NCI-H2029 (cell line): ENCODE measurements at regions not wholly inside any gene's neighbourhood (a gene's known extent, or its start where the extent isn't known, plus 50 kb on each side); places are given as distances from the start of the nearest gene placed in this dataset.
A peak's percentile ranks its signal among the peaks of the same experiment; 100 is the strongest.
"Not testable (repeated sequence)": the region's sequence is repeated elsewhere in the genome, so short reads cannot be mapped to it uniquely, and the experiment has no call there.

Source experiments
- DNase-seq: peaks from one replicate; lab custom pipeline; 2025; lab: John Stamatoyannopoulos, UW

DNA sequence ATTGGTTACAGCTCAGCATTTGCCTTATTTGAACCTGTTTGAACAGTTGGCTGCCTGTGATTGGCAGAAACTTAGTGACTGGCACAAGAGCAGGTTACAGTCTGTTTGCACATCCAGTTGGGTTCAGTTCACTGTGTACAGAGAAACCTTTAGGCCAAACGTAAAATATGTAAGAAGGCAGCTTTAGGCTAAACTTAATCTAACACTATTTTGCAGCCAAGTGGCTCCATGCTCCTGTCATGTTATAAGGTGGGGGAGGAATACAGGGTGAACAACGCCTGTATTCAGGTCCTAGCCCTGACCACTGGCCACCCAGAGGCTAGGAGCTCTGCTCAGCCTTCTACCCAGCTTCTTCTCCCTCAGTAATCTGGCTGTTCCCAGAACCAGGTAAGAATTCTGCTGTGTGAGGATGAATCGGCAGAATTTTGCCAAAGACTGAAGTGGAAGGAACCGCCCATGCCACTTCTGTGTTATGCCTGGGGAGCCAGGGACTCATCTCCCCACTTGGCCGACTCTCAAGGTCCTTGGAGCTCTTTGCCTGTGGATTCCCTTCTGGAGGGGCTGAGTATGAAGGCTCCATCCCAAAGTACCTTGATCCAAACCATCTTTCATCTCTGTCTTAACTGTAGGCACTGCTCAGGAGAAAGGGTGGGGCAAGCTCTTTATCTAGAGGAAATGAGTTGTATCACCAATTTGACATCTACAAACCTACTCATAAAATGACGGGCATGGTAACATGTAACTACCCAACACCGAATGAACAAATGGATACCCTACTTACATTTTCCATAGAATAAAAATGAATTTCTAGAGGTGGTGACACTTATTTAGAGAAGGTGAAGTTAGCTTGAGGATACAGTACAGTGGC lies 164.4 kb upstream of the NAMPT start:
- DNase-seq, result no peak

DNA sequence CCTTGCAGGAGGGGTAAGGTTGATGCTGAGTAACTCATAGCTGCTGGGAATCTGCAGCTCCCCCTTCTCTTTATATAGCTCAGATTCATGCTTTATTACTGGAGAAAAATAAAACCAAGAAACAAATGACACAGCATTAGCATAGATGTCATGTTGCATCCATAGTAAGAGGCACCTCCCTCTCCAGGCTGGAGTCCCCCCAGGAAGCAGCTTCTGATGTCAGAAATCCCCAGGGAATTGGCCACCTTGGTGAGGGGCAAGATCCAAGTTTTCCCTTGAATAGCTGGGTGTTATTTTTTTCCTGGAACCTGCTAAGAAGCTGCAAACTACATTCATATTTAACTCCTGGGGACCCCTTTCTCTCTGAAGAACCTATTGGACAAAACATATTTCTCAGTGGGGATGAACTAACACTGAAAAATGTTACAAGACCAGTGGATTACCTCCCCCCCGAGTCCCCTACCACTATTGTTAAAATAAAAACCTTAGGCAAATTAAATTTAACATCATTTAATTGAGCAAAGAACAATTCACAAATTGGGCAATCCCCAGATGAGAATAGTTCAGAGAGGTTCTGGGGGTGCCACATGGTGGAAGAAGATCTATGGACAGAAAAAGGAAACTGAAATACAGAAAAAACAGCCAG lies 163.7 kb upstream of the NAMPT start:
- DNase-seq, result no peak

DNA sequence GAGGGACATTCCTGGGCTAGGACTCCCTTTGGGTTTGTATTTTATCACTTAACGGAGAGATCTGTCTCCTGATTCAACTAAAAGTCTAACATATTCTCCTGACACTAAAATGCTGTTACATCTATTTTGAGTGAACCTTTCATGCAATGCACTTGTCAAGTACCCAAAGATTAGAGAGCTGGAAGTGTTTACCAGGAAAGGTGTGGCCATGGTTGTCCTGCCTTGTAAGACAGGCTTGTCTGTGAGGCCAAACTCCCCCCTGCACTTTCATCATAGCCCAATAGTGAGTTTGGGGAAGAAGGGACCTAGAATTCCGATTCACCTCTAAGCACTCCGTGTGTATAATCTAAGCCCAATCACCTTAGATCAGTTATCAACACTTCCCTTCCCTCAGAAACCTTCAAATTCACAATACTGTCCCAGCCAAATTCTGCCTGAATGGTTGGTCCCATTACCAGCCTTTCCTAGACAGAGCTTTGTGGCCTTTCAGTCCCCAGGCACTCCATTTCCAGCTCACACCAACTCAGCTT lies 162.6 kb upstream of the NAMPT start:
- no peak for DNase-seq

DNA sequence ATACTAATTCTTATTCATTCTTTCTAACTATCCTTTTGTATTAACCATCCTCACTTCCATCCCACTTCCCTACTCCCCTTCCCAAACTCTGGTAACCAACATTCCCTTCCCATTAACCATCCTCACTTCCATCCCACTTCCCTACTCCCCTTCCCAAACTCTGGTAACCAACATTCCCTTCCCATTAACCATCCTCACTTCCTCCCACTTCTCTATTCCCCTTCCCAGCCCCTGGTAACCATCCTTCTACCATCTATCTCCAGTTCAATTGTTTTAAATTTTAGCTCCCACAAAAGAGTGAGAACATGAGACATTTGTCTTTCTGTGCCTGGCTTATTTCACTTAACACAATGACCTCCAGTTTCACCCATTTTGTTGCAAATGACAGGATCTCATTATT lies 160.6 kb upstream of the NAMPT start:
- DNase-seq, result not testable (repeated sequence)

DNA sequence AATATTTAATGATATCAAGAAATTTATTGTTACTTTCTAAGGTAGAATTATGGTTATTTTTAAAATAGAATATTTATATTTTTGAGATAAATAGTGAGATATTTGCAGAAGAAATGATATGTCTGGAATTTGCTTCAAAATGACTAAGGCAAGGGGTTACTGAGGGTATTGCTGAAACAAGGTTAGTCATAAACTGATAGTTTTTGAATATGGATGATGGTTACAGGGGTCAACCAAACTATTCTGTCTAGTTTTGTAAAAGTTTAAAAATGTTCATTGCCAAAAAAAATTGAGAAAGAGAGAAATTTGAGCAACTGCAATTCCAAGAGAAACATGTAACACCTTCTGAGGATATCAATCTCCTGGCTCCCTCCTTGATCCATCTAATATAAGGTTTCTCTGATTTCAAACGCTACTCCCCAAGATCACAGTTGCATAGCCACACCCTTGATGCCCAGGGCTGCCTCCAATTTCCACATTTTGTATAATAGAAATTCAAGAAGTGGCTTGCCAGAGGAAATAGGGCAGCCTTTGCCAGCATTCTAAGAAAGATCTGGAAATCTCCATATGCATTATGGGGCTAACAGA lies 159.4 kb upstream of the NAMPT start:
- no peak for DNase-seq

DNA sequence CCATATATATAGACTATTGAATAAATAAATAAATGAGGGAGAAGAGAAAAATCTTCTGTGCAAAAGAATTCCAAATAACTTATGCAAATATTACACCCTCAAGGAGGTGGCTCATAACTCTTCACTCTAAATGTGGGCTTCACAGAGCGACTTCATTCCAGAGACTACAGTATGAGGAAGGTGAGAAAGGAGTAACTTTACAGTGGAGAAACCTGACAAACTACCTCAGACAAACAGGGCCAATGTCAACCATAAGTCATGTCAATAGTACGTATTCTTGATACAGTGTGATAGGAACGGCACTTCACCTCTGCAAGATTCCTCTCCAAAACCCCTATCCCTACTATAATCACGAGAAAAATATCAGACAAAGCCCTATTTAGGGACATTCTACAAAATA lies 158.4 kb upstream of the NAMPT start:
- no peak for DNase-seq

DNA sequence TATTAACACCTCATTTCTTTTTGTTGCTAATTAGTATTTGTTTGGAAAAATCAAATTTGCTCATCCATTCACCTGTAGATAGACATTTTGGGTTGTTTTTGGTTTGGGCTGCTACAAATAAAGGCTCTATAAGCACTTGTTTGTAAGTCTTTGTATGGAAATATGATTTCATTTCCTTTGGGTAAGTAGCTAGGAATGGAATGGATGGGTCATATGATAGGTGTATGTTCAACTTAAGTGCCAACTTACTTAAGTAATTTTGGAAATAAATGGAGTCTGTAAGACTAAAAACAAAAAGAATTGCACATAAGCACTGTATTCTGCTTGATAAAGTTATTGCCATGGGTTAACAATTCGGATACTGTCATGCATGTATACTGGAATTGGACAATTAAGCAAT lies 157.7 kb upstream of the NAMPT start:
- no peak for DNase-seq

DNA sequence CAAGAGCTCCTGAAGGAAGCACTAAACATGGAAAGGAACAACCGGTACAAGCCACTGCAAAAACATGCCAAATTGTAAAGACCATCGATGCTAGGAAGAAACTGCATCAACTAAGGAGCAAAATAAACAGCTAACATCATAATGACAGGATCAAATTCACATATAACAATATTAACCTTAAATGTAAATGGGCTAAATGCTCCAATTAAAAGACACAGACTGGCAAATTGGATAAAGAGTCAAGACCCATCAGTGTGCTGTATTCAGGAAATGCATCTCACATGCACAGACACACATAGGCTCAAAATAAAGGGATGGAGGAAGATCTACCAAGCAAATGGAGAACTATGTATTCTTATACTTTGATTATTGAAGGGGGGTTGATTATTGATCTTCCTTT lies 156.6 kb upstream of the NAMPT start:
- not testable (repeated sequence) for DNase-seq

DNA sequence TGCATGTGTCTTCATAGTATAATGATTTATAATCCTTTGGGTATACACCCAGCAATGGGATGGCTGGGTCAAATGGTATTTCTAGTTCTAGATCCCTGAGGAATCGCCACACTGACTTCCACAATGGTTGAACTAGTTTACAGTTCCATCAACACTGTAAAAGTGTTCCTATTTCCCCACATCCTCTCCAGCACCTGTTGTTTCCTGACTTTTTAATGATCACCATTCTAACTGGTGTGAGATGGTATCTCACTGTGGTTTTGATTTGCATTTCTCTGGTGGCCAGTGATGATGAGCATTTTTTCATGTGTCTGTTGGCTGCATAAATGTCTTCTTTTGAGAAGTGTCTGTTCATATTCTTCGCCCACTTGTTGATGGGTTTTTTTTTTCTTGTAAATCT lies 152.2 kb upstream of the NAMPT start:
- not testable (repeated sequence) for DNase-seq

DNA sequence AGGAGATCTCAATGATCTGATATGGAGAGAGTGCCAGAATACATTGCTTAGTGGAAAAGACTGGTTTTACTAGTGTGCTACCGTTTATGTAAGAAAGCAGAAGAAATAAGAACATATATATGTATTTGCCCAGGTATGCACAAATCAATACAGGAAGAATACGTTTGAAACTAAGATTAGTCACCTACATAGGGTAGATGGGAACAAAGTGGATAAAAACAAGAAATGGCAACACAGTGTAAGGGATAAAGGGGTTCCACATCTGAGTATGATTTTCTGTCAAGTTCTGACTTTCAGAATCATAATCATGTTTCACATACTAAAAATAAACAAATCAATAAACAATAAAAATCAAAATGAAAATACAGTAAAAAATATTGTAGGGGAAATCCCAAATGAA lies 148.6 kb upstream of the NAMPT start:
- DNase-seq, result no peak

DNA sequence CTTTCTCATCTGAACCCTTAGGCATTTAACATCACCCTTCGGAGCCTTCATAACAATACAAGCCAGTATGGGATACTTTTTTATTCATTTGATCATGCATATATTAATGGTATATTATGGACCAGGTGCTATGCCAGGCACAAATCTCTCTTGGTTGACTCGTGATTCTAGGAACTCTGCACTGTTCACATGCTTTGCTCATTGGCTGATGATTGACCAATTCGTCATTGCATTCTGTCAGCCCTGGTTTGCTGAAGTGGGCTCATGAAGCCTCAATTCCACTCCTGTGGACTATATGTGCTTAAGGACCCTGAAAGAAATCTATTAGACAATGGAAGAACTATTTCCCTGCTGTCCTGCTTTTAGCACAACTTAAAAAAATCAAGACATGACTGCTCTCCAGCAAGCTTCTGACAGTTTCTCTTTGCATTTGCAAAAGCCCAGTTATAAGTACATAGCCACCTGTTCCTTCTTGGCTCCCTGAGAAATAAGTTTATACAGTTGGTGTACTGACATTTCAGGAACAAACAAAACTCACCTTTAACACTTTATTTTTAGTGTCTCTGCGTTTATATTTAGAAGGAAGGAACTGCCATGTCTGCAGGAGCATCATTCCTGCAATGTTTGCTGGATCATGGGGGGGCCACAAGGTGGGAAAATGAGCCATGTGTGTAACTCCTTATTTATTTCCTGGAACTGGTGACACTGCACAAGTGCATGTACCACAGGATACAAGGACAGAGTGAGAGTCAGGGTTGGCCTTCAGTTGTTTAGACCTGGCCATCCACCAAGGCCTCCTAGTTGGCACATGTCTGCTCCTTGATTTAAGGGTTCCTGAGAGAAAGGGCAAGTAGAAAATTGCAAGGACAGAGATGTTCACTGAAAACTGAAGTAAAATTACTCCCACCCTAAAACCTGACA lies 146.0 kb upstream of the NAMPT start:
- DNase-seq, result no peak

DNA sequence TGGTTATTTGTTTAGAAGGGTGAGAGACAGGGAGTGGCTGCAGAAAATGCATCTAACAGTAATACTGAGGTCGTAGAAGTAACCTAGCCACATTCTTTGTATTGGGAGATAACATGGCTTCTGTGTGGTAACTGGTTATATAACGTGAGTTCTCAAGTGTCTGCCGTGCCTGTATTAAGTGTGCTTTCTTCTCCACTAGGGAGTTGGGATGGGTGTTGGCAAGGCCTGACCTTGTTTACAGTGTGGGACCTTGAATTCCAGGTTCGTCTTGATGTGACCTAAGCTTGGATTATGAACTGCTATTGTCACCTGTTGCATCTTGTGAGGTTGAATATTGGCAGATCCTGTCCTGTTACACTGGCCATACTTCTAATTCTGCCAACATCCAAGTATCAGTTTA lies 145.3 kb upstream of the NAMPT start:
- DNase-seq, result peak; percentile 2

DNA sequence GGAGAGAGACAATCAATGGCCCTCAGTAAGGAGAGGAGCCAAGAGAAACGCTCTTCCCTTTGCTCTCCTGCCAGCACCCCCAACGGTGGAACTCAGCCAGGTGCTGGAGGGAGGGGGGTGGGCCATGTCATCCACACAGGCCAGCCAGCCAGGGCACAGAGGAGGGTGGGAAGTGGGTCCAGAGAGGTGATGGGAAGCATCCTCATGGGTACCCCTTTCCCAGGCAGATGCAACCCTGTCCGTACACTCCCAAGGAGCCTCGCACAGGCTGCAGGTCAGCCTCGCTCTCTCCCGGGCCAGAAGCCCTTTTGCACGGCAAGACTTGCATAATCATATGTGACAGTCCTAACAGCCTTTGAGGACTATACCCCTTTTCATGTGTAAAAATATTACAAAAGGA lies 142.0 kb upstream of the NAMPT start:
- peak; percentile 3 for DNase-seq

DNA sequence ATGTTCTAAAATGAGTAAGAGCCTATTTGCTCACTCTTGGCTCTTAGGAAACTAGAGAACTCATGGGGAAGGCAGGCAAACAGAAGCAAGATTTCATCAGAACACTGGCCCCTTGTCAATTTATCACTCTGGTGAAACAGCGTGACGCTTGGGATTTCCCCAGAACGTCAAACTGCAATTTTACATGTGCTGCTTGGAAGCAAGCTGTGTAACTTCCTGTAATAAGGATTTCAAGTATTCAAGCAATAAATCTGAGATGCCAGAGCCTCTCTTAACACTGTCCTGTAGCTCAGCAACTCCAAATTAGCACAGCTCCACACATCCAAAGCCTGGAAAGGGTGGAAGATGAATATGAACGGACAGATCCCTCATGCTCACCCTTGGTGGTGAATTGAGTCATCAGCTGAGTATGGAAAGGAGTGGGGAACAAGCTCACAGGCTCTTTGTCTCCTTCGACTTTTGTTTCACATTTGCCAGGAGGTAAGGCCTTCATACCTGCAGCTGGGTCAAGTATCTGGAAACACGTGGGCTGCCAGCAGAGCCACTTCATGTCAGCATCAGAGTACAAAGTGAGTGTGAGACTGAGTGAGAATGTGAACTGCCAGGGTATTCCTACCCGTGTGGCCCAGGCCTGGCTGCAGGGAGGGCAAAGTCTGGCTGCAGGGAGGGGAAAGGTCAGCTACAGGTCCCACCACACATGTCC lies 140.4 kb upstream of the NAMPT start:
- DNase-seq, result peak; percentile 46

DNA sequence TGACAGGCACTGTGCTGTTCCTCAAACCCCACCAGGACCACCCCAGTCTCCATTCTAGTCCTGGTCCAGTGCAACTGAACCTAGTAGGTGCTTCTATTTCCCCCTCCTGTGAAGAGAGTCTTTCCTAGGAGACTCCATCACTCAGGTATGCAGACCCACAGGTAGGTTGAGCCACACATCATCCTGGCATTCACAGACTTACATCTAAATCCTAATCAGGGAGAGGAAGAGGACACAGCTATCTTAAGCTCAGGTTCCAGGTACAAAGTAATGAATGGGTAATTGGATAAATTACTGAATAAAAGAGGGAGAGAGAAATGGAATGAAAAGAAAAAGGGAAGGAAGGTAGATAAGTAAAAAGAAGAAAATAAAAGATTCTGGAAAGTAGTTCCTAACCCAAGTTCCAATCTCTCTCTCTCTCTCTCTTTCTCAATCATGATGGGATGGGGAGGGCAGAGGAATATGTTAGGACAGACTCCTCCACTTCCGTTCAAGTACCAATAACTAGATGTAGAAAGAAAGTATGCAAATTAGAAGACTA lies 139.8 kb upstream of the NAMPT start:
- no peak for DNase-seq

DNA sequence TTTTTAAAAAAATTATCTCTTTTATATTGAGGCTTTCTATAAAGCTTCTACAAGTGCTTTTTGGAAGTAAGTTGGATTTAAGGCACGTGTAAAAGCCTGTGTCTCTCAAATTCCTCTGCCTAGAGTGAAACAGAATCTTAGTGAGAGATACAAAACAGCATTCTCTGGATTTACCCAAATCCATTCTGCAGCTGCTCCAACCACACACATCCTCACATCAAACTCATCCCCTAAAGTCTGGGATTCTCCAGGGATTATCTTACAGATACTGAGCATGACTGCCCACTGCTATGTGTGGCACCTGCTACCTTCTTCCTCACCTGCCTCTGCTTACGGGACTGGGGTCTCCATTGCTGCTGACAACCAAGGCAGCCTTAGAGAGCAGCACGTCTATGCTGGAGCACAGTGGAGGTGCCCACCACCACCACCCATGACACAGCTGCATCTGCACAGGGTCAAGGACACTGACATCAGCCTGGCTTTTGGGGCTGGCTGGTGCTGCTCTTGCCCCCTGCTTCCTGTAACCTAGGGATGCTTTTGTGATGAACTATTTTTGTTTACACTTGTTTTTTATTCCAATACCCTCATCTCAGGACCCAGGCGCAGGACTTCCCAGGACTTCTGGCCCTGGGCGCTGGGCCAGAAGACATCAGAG lies 139.2 kb upstream of the NAMPT start:
- DNase-seq, result no peak

DNA sequence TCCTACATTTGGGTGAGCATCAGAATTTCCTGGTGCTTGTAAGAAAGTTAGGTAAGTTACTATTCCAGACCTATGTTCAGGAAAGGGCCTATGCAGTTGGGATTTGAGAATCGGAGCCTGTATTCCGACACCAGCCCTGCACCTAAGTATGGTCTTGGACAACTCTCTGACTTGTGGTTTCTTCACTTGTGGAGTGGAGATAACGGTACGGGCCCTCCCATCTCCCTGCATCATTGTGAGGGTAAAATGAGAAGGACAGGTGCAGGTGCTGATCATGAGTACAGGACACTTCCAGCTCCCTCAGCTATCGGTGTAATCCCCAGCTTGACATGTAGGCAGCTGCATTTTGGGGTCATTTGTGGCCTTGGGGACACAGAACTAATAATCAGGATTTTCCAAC lies 138.3 kb upstream of the NAMPT start:
- no peak for DNase-seq

DNA sequence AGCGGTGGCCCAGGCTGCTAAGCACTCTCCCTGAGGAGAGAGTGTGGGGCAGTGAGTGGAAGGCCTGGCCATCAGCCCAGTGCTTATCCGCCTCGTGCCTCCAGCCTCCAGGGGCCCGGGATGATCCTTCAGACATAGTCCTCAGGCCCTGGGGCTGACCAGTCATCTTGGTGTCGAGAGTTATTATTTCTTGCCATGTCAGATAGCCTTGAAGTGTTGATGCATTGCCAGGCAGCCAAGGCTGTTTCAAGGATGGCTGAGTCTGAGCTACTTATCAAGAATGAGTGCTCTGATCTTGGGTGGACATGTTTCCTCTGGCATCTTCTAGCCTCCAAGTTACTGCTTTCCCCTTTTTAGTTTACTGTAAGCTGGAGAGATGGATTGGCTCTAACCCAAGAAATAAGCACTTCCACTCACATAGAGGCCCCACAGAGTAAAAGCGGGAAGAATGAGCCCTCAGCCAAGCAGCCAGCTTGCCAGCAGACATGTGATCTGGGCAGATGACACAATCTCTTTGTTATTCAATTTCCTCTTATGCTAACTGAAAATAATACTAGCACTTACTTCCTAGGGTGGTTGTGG lies 136.5 kb upstream of the NAMPT start:
- peak; percentile 93 for DNase-seq

DNA sequence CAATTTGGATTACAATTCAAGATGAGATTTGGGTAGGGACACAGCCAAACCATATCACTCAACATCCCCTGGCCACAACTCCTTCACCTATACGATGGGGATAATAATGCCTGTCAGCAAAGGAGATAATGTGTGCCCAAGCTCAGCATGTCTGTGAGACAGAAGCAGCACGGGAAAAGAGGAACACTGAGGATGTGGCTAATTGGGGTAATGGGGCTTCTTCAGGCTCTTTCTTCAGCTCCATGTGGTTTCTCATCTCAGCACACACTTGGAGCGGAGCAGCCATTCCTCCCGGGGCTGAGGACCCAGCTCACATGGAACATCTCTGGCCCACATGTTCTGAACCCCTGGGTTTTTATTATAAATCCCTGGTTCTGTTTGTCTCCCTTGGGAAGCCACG lies 136.0 kb upstream of the NAMPT start:
- DNase-seq, result no peak

DNA sequence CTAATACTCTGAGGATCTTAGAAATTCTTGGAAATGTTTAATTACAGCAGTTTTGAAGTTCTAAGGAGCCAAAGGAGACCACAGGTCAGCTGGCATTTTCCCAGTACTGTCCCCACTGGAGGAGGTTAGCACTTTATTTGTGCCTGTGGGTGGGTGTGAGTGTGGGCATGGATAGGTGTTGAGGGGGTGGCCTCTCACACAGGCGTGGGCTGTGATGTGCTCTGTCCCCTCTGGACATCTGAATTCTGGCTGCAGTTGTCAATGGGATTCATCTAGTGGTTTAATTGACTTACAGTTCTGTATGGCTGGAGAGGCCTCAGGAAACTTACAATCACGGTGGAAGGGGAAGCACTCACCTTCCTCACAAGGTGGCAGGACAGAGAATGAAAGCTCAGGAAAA lies 135.4 kb upstream of the NAMPT start:
- DNase-seq, result no peak
